ENCODE measurements at regions not wholly inside any gene's neighbourhood (a gene's known extent, or its start where the extent isn't known, plus 50 kb on each side); places are given as distances from the start of the nearest gene placed in this dataset.

DNA sequence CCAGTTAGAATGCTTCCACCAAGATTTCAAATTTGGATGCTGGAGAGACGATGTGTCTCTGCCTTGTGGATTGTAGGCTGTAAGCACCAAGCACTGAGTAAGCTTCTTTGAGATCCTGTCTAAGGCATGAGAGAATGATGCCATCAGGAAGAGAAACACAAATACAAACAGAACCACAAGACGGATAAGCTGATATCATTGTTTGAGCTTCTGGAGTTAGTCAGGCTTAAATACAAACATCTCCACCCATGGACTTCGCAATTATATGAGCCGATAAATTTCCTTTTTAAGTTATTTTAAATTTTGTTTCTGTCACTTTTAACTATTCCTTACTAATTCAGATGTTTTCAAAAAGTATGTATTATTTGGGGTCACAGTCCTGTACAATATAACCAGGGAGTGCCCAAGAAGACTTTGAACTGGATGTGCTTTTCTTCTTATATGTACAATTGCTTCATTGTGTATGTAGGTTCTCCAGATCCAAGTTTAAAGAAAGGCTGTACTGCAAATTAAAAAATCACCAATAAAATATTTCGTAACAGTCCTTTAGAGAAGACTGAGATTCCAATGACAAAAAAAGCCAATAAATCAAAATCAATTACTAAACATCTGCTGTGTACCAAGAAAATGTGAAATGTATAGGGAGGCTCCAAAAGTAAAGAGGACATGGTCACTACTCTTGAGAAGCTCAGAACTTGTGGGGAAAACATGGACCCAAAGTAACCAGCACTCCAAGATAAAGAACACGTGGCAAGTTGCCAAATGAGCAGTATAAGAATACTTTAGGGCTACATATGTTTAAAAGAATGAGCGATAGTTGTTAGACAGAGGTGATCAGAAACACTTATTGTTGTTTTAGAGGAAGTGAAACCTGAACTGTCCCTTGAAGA lies 274.1 kb downstream of the ADAMTS20 start:
- Histone ChIP-seq H3K9ac (ENCODE audit: low read length) (no peak overlapping the region), H2BK12ac (ENCODE audit: low read length) (no peak overlapping the region), H3K4me2 (ENCODE audit: low read length) (no peak overlapping the region), H2BK5ac (ENCODE audit: low read depth, low read length, poor library complexity) (no peak overlapping the region), H3K14ac (ENCODE audit: low read length) (no peak overlapping the region), H3K4ac (ENCODE audit: low read depth, low read length) (no peak overlapping the region), H2BK120ac (ENCODE audit: insufficient read depth, low read length, poor library complexity) (no peak overlapping the region), H3K36me3 (ENCODE audit: control insufficient read depth in 1 of 2, insufficient read depth in 2 of 2, low read length in 2 of 2) (no peaks in the 10 kb centered on the region), H4K12ac (ENCODE audit: low read depth, low read length) (no peak overlapping the region), H3K23ac (ENCODE audit: low read length) (no peak overlapping the region), H4K8ac (ENCODE audit: low read depth, low read length) (no peak overlapping the region), H2AK5ac (ENCODE audit: low read length) (no peak overlapping the region), H3K4me3 (ENCODE audit: low read depth, low read length) (no peak overlapping the region), H3K9me3 (ENCODE audit: insufficient read depth, low read depth, low read length) (no peaks in the 10 kb centered on the region), H3K27ac (ENCODE audit: low read depth, low read length) (no peak overlapping the region), H3K79me1 (ENCODE audit: low read length) (no peaks in the 10 kb centered on the region), H3K18ac (ENCODE audit: low read length) (no peak overlapping the region), H3K79me2 (ENCODE audit: control insufficient read depth, insufficient read depth, low read length, poor library complexity) (no peaks in the 10 kb centered on the region), H2AFZ (ENCODE audit: insufficient read depth, low read length, poor library complexity) (no peak overlapping the region), H3K4me1 (ENCODE audit: control insufficient read depth in 1 of 2, insufficient read depth in 2 of 2, low read length in 2 of 2) (no peaks in the 10 kb centered on the region), H3K27me3 (ENCODE audit: insufficient read depth, low read length) (no peaks in the 10 kb centered on the region), H4K91ac (ENCODE audit: low read depth, low read length) (no peak overlapping the region)
- WGBS (ENCODE audit: extremely low coverage, insufficient coverage, insufficient read length), result no CpG with 5 or more reads among the region's 7 CpGs
- DNase-seq, result no peak

DNA sequence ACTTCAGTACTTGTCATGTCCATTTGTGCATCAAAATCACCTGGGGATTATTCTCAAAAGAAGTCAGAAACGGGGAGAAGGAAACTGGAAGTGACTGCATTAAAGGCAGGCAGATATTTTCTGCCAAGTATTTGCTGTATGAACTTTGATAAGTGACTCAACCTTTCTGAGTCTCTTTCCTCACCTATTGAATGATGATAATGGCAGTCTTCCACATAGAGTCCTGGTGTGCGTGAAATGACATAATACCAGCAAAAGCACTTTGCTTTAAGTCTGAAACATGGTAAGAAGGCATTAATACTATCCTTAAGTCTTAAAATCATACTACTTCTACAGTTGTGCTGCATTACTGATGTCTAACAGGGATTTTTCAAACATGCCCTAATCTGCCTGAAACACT lies 278.5 kb downstream of the ADAMTS20 start:
- H4K8ac ChIP-seq (ENCODE audit: low read depth, low read length), result no peak overlapping the region
- no CpG with 5 or more reads among the region's 2 CpGs for WGBS (ENCODE audit: extremely low coverage, insufficient coverage, insufficient read length)
- H3K4me1 ChIP-seq (ENCODE audit: control insufficient read depth in 1 of 2, insufficient read depth in 2 of 2, low read length in 2 of 2), result no peaks in the 10 kb centered on the region
- no peak overlapping the region for H2AK5ac ChIP-seq (ENCODE audit: low read length)
- H3K4ac ChIP-seq (ENCODE audit: low read depth, low read length), result no peak overlapping the region
- no peak overlapping the region for H2BK120ac ChIP-seq (ENCODE audit: insufficient read depth, low read length, poor library complexity)
- no peak overlapping the region for H3K18ac ChIP-seq (ENCODE audit: low read length)
- no peak overlapping the region for H4K91ac ChIP-seq (ENCODE audit: low read depth, low read length)
- H3K27ac ChIP-seq (ENCODE audit: low read depth, low read length), result no peak overlapping the region
- no peak overlapping the region for H2BK12ac ChIP-seq (ENCODE audit: low read length)
- H3K36me3 ChIP-seq (ENCODE audit: control insufficient read depth in 1 of 2, insufficient read depth in 2 of 2, low read length in 2 of 2), result no peaks in the 10 kb centered on the region
- no peak overlapping the region for H3K4me3 ChIP-seq (ENCODE audit: low read depth, low read length)
- H3K9me3 ChIP-seq (ENCODE audit: insufficient read depth, low read depth, low read length), result no peaks in the 10 kb centered on the region
- no peak overlapping the region for H3K4me2 ChIP-seq (ENCODE audit: low read length)
- no peak overlapping the region for H2AFZ ChIP-seq (ENCODE audit: insufficient read depth, low read length, poor library complexity)
- no peaks in the 10 kb centered on the region for H3K79me1 ChIP-seq (ENCODE audit: low read length)
- H4K12ac ChIP-seq (ENCODE audit: low read depth, low read length), result no peak overlapping the region
- no peaks in the 10 kb centered on the region for H3K27me3 ChIP-seq (ENCODE audit: insufficient read depth, low read length)
- no peak overlapping the region for H2BK5ac ChIP-seq (ENCODE audit: low read depth, low read length, poor library complexity)
- no peak for DNase-seq
- no peaks in the 10 kb centered on the region for H3K79me2 ChIP-seq (ENCODE audit: control insufficient read depth, insufficient read depth, low read length, poor library complexity)
- H3K9ac ChIP-seq (ENCODE audit: low read length), result no peak overlapping the region
- H3K14ac ChIP-seq (ENCODE audit: low read length), result no peak overlapping the region
- H3K23ac ChIP-seq (ENCODE audit: low read length), result no peak overlapping the region

DNA sequence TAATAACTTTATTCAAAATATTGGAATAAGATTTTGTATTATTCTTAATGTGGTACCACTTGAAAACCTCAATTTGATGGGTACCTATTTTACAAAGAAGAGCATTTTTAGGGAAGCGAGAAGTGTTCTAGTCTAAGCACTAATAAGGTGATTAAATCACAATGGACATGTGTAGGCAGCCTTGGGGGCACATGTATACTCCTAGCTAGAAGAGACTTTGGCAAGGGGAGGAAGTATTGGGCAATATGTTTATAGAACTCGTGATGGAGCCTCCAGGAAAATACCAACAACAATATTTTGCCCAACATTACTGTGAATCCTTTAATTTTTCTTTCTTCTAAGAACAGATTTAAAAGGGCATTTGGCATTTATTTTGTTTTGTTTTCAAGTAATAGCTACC lies 280.3 kb downstream of the ADAMTS20 start:
- Histone ChIP-seq H3K18ac (ENCODE audit: low read length) (no peak overlapping the region), H3K9me3 (ENCODE audit: insufficient read depth, low read depth, low read length) (no peaks in the 10 kb centered on the region), H2BK5ac (ENCODE audit: low read depth, low read length, poor library complexity) (no peak overlapping the region), H4K12ac (ENCODE audit: low read depth, low read length) (no peak overlapping the region), H4K8ac (ENCODE audit: low read depth, low read length) (no peak overlapping the region), H3K9ac (ENCODE audit: low read length) (no peak overlapping the region), H2AFZ (ENCODE audit: insufficient read depth, low read length, poor library complexity) (no peak overlapping the region), H3K4ac (ENCODE audit: low read depth, low read length) (no peak overlapping the region), H3K23ac (ENCODE audit: low read length) (no peak overlapping the region), H3K4me1 (ENCODE audit: control insufficient read depth in 1 of 2, insufficient read depth in 2 of 2, low read length in 2 of 2) (no peaks in the 10 kb centered on the region), H3K79me2 (ENCODE audit: control insufficient read depth, insufficient read depth, low read length, poor library complexity) (no peaks in the 10 kb centered on the region), H4K91ac (ENCODE audit: low read depth, low read length) (no peak overlapping the region), H2BK120ac (ENCODE audit: insufficient read depth, low read length, poor library complexity) (no peak overlapping the region), H3K4me2 (ENCODE audit: low read length) (no peak overlapping the region), H3K14ac (ENCODE audit: low read length) (no peak overlapping the region), H3K27ac (ENCODE audit: low read depth, low read length) (no peak overlapping the region), H3K79me1 (ENCODE audit: low read length) (no peaks in the 10 kb centered on the region), H3K4me3 (ENCODE audit: low read depth, low read length) (no peak overlapping the region), H2BK12ac (ENCODE audit: low read length) (no peak overlapping the region), H3K36me3 (ENCODE audit: control insufficient read depth in 1 of 2, insufficient read depth in 2 of 2, low read length in 2 of 2) (no peaks in the 10 kb centered on the region), H3K27me3 (ENCODE audit: insufficient read depth, low read length) (no peaks in the 10 kb centered on the region), H2AK5ac (ENCODE audit: low read length) (no peak overlapping the region)
- WGBS (ENCODE audit: extremely low coverage, insufficient coverage, insufficient read length), result no CpG with 5 or more reads among the region's 2 CpGs
- DNase-seq, result no peak

DNA sequence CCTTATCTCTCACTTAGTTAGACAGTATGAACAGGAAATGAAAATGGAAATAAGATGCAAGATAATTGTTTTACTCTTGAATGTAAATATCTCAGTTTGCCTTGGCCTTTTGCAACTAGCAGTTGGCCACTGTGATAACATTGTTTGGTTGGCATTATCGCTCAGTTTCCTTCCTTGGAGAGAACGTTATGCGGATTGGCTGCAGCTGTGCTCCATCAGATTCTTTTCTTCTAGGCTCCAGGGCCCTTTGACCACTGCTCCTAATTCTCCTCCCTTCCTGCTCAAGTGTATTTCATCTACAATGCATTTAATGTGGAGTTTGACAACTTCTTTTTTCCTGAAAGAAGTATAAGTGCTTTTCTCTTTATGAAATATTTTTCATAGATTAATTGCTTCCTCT lies 284.2 kb downstream of the ADAMTS20 start:
- Histone ChIP-seq H3K36me3 (ENCODE audit: control insufficient read depth in 1 of 2, insufficient read depth in 2 of 2, low read length in 2 of 2) (no peaks in the 10 kb centered on the region), H2BK5ac (ENCODE audit: low read depth, low read length, poor library complexity) (no peak overlapping the region), H4K8ac (ENCODE audit: low read depth, low read length) (no peak overlapping the region), H3K4ac (ENCODE audit: low read depth, low read length) (no peak overlapping the region), H3K4me3 (ENCODE audit: low read depth, low read length) (no peak overlapping the region), H3K4me1 (ENCODE audit: control insufficient read depth in 1 of 2, insufficient read depth in 2 of 2, low read length in 2 of 2) (no peaks in the 10 kb centered on the region), H3K18ac (ENCODE audit: low read length) (no peak overlapping the region), H2AK5ac (ENCODE audit: low read length) (no peak overlapping the region), H3K27ac (ENCODE audit: low read depth, low read length) (no peak overlapping the region), H3K14ac (ENCODE audit: low read length) (no peak overlapping the region), H3K4me2 (ENCODE audit: low read length) (no peak overlapping the region), H4K91ac (ENCODE audit: low read depth, low read length) (no peak overlapping the region), H3K79me1 (ENCODE audit: low read length) (no peaks in the 10 kb centered on the region), H2AFZ (ENCODE audit: insufficient read depth, low read length, poor library complexity) (no peak overlapping the region), H3K23ac (ENCODE audit: low read length) (no peak overlapping the region), H2BK12ac (ENCODE audit: low read length) (no peak overlapping the region), H3K9ac (ENCODE audit: low read length) (no peak overlapping the region), H4K12ac (ENCODE audit: low read depth, low read length) (no peak overlapping the region), H3K9me3 (ENCODE audit: insufficient read depth, low read depth, low read length) (no peaks in the 10 kb centered on the region), H3K27me3 (ENCODE audit: insufficient read depth, low read length) (no peaks in the 10 kb centered on the region), H2BK120ac (ENCODE audit: insufficient read depth, low read length, poor library complexity) (no peak overlapping the region), H3K79me2 (ENCODE audit: control insufficient read depth, insufficient read depth, low read length, poor library complexity) (no peaks in the 10 kb centered on the region)
- WGBS (ENCODE audit: extremely low coverage, insufficient coverage, insufficient read length), result no CpG with 5 or more reads among the region's 3 CpGs
- no peak for DNase-seq

Measured in trophoblast cell (in vitro differentiated cells and primary cell).